Fibroblast of the aortic adventitia (primary cell): ENCODE measurements at regions not wholly inside any gene's neighbourhood (a gene's known extent, or its start where the extent isn't known, plus 50 kb on each side); places are given as distances from the start of the nearest gene placed in this dataset.

Experiments used
- DNase-seq: peaks from one replicate; pipeline ENCODE4 v3.0.0-alpha.2; 2010; ENCODE audit warnings: low read depth
- H3K4me3 ChIP-seq: 2 replicates; pipeline ENCODE4 v1.5.1; 2011; ENCODE audit warnings: low read depth, mild to moderate bottlenecking, control low read depth, low read length, moderate library complexity
- CTCF ChIP-seq: IDR thresholded peaks from 2 replicates; pipeline ENCODE4 v1.5.1; 2011; ENCODE audit warnings: mild to moderate bottlenecking, low read length, control low read depth, inconsistent platforms; ENCODE audit not compliant: insufficient read depth

GRCh38 chr3:68402235-68402918 lies 530.0 kb downstream of the TAFA4 start:
- H3K4me3 ChIP-seq: no peak overlapping the region
- no peak for TF ChIP-seq CTCF
- no peak for DNase-seq

GRCh38 chr3:68378631-68379030 lies 553.7 kb downstream of the TAFA4 start:
- no peak for TF ChIP-seq CTCF
- DNase-seq: no peak
- no peak overlapping the region for H3K4me3 ChIP-seq

- no peak overlapping the region for H3K4me3 ChIP-seq
- no peak for TF ChIP-seq CTCF
- no peak for DNase-seq
Observed at GRCh38 chr3:68373727-68374126, 558.6 kb downstream of the TAFA4 start.

GRCh38 chr3:68363796-68364195 lies 568.6 kb downstream of the TAFA4 start:
- H3K4me3 ChIP-seq: no peak overlapping the region
- TF ChIP-seq CTCF: no peak
- DNase-seq: no peak

- DNase-seq: no peak
- TF ChIP-seq CTCF: no peak
- H3K4me3 ChIP-seq: no peak overlapping the region
Observed at GRCh38 chr3:68360492-68360891, 571.9 kb downstream of the TAFA4 start.

- TF ChIP-seq CTCF: no peak
- DNase-seq: no peak
- no peak overlapping the region for H3K4me3 ChIP-seq
Observed at GRCh38 chr3:68345781-68346180, 586.6 kb downstream of the TAFA4 start.

GRCh38 chr3:68342426-68342825 lies 589.9 kb downstream of the TAFA4 start:
- TF ChIP-seq CTCF: no peak
- DNase-seq: no peak
- H3K4me3 ChIP-seq: no peak overlapping the region
